GM19239 (cell line): ENCODE measurements at regions not wholly inside any gene's neighbourhood (a gene's known extent, or its start where the extent isn't known, plus 50 kb on each side); places are given as distances from the start of the nearest gene placed in this dataset.
"Not testable (repeated sequence)": the region's sequence is repeated elsewhere in the genome, so short reads cannot be mapped to it uniquely, and the experiment has no call there.

ENCODE experiments used
- DNase-seq: peaks from one replicate; pipeline ENCODE4 v3.0.0; 2011; ENCODE audit warnings: low spot score; ENCODE audit not compliant: insufficient read length
- FAIRE-seq: peaks from 2 replicates; lab custom pipeline; 2011; peaks lifted over from hg19 to GRCh38; lab: Jason Lieb, UNC

DNA sequence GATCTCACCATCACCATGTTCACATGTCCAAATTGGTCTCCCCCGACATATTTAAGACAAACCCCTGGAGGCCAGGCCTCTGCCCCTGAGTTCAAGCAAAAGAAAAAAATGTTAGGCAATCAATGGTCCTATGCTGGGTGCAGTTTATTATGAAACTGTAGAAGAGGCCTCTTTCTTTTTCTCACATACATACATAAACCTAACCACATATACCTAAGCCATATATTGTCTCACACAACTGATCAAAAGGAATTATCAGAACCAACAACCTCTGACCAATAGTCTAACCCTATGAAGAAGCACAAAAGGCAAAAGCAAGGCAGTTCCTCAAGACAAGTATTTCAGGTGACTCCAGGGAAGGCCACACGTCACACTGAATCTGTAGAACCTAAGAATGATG is 49.9 kb downstream of the ILRUN start:
- DNase-seq (no peak), FAIRE-seq (no peak)

DNA sequence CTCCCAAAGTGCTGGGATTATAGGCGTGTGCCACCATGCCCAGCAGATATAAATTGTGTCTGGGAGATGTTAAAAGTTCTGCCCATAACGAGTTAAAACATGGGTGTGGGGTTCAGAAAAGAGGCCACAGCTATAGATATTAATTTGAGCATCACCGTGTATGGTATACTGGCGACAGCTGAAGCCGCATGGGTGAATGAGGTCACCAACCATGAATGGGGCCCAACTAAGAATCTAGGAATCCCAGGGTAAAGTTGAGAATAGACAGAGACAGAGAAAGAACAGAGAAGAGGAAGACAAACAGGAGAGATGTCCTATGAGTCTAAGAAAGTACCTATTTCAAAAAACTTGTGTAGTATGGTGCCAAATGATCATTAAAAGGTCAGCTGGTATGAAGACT is 50.9 kb downstream of the ILRUN start:
- DNase-seq = no peak
- FAIRE-seq = no peak

DNA sequence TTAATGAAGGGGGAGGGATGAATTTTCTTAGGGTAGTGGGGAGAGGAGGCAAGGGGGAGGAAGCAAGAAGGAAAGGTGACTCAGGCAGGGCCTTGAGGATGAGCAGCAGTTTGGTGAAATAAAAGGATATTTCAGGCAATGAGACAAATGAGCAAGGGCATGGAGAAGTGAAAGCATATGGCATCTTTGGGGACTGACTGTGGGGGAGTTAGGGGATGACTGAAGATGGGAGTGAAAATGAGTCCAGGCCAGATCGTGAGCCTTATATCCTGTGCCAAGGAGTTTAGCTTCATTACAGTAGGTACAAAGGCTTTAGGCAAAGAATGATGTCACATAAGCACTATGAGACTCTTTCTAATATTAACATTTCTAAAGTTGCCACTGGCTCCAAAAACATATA is 51.9 kb downstream of the ILRUN start:
- no peak for FAIRE-seq
- DNase-seq = no peak

DNA sequence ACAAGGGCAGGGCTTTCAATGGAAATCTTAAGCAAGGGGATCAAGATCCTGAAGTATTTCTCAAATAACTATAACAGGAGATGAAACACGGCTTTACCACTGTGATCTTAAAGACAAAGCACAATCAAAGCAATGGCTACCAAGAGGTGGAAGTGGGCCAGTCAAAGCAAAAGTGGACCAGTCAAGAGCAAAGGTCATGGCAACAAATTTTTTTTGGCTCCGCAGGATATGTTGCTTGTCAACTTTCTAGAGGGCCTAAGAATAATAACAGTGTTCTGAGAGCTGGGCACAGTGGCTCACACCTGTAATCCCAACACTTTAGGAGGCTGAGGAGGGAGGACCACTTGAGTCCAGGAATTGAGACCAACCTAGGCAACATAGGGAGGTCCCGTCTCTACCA is 54.1 kb downstream of the ILRUN start:
- DNase-seq (no peak), FAIRE-seq (no peak)

DNA sequence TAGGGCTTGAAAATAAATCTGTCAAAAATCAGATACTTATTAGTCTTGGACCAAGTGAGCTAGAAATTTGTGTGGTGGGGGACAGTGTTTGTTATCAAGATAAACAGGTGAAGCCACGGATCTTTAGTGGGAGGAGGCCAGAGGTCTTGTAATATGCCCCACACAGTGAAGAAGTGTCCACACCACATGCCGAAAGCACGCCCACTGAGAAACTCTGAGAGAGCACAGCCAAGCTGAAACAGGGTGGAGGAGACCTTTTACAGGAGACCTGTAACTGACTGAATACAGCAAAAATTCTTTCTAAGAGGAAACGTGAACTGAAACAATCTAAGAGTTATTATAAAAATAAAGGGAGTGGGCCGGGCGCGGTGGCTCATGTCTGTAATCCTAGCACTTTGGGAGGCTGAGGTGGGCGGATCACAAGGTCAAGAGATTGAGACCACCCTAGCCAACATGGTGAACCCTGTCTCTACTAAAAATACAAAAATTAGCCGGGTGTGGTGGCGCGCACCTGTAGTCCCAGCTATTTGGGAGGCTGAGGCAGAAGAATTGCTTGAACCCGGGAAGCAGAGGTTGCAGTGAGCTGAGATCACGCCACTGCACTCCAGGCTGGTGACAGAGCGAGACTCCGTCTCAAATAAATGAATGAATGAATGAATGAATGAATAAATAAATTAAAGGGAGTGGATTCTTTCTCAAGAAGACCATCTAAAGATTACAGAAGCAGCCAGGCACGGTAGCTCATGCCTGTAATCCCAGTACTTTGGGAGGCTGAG is 56.3 kb downstream of the ILRUN start:
- FAIRE-seq = peak; percentile 48
- not testable (repeated sequence) for DNase-seq

DNA sequence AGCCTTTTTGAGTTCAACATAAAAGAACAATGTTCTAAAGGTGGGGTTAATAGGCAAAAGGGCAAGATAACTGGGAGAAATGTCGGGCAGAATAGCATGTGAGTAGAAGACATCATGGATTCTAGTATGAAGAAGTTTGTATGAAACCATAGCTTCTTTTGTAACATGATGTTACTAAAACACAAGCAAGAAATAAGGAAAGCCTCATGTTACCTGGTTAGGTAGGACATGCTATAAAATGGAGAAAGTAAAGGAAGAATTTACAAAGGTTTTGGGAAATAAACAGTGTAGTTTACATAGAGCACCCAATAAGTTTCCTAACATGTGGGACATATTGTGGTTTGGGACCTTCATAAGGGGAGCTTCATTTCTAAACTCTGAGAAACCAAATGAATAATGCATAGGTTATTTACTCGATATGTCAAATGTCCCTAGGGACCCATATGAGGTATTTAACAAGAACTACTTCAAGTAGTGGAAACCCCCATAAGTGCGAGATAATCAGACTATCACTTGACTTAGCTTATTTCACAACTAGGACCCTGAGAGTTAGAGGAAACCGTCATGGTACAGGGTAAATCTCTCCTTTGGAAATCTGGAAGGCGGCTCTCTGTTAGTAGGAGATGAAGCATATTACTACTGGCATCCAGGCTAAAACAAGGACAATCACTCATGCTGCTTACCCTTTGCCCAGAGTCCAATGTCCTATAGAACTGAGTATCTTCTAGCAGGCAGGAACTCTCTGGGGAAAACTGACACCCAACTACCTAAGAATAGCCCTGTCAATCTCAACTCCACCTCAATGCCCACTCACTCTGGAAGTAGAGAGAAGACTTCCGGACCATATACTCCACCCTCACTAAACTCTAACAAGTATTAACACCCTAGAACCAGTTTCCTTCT is 57.5 kb downstream of the ILRUN start:
- DNase-seq (peak; percentile 33), FAIRE-seq (peak; percentile 94)

DNA sequence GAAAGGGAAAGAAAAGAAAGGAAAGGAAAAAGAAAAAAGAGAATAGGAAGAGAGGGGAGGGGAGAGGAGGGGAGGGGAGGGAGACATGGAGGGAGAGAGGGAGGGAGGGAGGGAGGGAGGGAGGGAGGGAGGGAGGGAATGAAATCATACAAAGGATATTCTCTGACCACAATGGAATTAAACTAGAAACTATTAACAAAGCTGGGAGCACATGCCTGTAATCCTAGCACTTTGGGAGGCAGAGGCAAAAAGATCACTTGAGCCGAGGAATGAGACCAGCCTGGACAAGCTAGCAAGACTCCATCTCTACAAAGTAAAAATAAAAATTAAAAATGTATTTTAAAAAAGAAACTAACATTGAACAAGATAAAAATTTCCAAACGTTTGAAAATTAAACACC is 62.8 kb downstream of the ILRUN start:
- FAIRE-seq (no peak), DNase-seq (no peak)

DNA sequence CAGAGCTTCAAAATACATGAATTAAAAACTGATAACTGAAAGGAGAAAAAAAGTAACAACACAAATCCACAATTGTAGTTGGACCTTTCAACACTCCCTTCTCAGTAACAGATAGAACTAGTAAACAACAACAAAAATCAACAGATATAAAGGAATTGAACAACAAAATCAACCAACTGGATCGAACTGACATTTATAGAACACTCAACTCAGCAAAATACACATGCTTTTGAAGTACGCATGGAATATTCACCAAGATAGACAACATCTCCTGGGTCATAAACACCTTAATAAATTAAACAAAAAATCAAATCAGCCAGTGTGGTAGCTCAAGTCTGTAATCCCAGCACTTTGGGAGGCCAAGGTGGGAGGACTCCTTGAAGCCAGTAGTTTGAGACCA is 63.3 kb downstream of the ILRUN start:
- DNase-seq (no peak), FAIRE-seq (no peak)

DNA sequence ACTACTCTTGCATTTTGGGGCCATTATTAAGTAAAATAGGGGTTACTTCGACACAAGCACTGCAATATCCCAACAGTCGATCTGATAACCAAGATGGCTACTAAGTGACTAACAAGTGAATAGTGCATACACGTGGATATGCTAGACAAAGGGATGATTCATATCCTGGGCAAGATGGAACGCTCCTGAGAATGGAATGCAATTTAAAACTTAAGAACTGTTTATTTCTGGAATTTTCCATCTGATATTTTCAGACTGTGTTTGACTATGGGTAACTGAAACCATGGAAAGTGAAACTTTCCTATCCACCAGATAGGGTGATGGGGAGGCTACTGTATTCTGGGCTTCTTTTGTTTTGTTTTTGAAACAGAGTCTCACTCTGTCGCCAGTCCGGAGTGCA is 66.5 kb downstream of the ILRUN start:
- no peak for FAIRE-seq
- no peak for DNase-seq

DNA sequence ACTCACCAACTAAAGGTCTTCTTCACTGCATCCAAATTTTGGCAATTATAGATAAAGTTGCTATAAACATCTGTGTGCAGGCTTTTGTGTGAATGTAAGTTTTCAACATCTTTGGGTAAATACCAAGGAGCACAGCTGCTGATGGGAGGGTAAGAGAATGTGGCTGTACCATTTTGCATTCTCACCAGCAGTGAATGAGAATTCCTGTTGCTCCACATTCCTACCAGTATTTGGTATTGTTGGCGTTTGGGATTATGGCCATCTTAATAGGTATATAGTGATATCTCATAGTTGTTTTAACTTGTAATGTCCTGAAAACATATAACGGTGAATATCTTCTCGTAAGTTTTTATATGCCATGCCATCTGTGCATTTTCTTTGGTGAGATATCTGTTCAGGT is 69.3 kb downstream of the ILRUN start:
- DNase-seq = no peak
- FAIRE-seq = no peak

DNA sequence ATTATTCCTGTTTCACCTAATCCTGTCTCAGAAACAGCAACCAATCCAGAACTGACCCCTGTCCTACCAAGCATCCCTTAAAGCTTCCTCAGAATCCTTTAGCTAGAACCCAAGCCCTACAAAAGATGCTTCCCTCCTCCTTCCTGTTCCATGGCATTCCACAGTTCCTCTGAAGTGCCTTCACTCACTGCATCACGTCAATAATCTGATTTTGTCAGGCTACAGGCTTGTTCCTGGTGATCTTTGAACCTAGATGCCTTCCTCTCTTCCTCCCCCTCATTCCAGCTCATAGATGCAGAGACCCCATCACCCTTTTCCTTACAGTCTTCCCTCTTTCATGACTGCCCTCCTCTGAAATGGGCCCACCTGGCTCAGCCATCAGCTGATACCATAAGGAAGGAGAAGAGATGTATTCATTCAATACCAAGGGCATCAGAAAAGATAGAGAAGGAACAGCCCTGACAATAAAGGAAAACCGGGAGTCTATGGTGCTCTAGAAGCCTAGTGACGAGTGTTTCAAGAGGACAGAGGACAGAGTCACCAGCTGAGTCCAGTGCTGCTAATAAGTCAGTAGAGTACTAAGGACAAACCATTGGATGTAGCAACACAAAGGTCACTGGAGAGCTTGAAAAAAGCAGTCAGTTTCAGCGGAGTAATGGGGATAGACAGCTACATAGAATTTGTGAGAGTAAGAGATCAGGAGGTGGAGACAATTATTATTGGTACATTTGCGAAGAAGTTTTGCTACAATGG is 62.5 kb upstream of the SPDEF start:
- FAIRE-seq = no peak
- DNase-seq = no peak

DNA sequence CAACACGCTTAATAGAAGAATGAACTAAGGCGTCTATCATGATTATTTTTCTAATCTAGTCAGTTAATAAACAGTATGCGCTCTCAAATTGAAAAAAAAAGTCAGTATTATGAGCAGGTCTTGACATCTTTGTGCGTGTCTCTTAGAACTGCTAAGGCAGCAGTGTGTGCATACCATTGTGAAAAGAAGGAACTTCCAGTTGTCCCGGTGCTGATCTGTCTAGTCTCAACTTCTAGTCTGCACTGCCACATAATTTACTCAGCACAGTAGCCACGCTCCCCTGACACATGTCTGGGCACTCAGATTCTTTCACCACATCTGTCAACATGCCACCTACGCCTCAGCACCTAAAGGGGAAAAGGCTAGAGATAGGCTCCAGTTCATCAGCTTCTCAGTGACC is 61.1 kb upstream of the SPDEF start:
- FAIRE-seq (no peak), DNase-seq (no peak)

DNA sequence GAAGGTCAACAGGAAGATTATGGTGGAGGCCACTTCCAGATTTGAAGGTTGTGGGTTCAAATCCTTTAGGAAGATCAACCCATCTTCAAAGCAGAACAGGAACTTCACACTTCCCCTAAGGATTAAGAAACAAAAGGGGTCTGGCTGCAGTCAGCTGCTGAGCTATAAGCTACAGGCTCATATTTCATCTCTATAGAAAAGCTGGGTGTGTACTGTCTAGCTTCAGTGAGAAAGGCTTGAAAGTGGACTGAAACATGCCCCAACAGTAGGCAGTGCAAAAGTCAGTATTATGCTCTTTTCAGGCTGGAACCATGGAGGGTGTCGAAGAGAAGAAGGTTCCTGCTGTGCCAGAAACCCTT is 60.1 kb upstream of the SPDEF start:
- DNase-seq (no peak), FAIRE-seq (no peak)

DNA sequence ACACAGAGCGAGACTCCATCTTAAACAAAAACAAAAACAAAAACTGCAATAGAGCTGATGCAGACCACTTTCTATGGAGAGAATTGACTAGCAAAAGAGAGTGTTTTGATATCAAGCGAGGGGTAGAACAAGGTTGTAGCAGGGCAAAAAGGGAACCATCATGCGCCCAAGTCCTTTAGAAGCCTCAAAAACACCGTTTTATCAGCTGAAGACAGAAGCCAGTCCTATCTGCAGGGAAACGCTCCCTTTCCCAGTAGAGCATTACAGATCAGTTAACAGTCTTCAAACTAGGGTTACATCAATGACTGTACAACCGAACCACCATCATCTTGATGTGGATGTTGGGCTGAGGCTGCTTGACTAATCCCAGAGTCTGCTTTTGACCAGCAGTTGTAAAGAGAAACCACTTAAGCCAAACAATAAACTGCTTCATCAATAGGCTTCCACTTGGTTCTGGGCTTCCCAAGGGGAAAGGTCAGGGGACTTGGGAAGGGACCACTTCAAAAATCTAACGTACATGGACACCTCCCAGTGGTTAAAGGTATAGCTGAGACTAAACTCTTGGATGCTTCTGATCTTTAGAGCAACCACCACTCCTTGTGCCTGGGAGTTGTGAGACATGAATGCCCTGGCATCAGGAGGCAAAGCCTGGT is 59.6 kb upstream of the SPDEF start:
- no peak for DNase-seq

DNA sequence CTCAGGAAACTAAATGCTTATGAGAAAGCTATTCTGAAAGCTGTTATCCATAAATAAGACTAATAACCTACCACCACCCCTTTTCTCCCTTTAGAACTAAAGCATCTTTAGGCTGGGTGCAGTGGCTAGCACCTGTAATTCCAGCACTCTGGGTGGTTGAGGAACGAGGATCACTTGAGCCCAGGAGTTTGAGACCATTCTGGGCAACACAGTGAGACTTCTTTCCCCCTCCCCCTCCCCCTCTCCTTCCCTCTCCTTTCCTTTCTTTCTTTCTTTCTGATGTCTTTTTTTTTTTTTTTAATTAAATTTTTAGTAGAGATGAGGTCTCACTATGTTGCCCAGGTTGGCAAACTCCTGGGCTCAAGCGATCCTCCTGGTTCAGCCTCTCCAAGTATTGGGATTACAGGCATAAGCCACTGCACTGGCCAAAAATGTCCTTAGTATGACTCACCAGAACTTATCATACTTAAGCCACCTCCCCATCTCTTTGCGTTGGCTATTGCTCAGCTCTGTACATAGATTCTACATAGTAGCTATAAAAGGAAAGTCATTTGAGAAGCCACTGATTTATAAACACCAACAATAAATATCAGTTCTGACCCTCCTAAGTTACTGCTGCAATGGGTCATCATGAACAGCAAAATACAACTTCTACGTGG is 54.8 kb upstream of the SPDEF start:
- FAIRE-seq = no peak
- DNase-seq = no peak

More for the DNA sequence above, 59.6 kb upstream of the SPDEF start:
- FAIRE-seq = no peak

DNA sequence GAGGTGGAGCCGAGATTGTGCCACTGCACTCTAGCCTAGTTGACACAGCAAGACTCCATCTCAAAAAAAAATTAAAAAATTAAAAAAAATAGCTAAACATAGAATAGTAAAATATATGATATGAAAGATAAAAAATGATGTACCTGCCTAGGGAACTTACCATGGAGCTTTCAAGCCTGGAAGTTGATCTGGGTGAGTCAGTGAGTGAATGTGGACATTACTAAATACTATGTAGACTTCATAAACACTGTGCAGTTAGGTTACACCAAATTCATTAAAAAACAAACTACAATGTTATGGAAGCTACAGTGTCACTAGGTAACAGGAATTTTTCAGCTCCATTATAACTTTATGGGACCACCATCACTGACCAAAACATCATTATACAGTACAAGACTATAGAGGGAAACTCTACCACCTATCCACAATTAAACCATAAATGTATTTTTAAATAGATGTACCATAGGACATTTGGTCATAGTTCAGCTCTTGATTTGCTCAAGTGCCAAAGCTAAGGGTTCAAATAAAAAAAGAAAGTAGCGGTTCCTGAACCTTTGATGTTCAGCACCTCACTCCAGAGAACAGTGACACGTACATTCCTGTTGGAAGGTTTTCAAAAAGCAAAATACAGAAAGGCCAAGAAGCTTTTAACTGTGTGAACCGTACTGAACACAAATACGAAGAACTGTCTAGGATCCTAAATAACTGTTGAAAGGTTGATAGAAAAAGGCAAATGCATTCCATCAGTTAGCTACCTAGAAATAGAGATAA is 52.4 kb upstream of the SPDEF start:
- no peak for DNase-seq
- no peak for FAIRE-seq

DNA sequence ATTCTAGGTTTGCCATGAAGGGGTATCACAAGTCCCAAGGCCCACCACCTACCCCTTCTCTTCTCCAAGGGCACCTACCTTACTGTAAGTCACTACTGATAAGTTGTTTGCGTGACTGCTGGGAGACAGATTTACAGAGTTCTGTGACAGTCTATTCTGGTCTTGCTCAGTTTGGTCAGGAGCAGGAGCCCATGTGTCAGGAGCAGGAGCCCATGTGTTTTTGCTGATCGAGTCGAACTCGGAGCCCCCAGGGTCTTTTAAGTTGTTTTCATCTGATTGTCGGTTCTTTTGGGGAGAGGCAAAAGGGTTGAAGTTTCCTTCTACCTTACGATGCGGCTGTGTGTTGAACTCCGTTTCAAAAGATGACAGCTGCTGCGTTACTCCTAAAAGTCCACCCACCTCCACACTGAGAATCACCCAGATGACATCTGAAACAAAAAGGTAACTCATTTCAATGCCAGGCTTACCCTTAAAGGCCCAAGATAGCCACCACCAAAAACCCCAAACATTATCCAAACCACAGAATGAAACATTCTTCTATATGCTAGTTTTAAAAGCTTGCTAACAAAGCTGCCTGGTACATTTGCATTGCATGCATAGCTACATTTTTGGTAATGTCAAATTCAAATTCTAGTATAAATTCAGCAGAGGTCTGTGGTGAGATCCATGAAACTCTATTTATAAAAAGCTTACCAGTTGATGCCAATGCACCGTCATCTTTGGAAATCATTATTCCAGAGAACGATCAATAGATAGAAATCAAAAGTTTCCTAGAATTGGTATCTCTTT is 50.5 kb upstream of the SPDEF start:
- no peak for DNase-seq

More for the DNA sequence above, 50.5 kb upstream of the SPDEF start:
- no peak for FAIRE-seq
